ENCODE measurements at regions not wholly inside any gene's neighbourhood (a gene's known extent, or its start where the extent isn't known, plus 50 kb on each side); places are given as distances from the start of the nearest gene placed in this dataset.

DNA sequence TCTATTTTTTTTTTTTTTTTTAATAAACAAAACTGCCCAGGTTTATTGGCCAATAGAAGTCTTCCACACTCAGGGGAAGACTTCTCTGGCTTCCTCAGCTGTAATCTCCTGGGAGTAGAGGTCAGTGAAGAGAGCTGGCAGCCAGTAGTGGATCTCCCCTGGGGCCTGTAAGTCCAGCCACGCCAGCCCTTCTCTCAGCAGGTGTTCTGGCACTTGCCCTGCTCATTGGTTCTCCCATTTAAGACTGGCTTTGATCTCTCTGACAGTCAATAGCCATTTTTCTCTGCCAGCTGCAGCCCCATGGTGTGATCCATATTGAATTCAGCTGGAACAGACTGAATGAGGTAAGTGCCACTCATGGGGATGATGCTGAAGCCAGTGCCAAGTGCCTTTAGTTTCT is 170.6 kb upstream of the SPHKAP start:
- no peak for TF ChIP-seq POLR2A (IDR thresholded peaks at IDR 0.05)
- TF ChIP-seq, protein P1, sequence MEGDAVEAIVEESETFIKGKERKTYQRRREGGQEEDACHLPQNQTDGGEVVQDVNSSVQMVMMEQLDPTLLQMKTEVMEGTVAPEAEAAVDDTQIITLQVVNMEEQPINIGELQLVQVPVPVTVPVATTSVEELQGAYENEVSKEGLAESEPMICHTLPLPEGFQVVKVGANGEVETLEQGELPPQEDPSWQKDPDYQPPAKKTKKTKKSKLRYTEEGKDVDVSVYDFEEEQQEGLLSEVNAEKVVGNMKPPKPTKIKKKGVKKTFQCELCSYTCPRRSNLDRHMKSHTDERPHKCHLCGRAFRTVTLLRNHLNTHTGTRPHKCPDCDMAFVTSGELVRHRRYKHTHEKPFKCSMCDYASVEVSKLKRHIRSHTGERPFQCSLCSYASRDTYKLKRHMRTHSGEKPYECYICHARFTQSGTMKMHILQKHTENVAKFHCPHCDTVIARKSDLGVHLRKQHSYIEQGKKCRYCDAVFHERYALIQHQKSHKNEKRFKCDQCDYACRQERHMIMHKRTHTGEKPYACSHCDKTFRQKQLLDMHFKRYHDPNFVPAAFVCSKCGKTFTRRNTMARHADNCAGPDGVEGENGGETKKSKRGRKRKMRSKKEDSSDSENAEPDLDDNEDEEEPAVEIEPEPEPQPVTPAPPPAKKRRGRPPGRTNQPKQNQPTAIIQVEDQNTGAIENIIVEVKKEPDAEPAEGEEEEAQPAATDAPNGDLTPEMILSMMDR (IDR thresholded peaks at IDR 0.05): no peak
